Amniotic epithelial cell (primary cell): ENCODE measurements at regions not wholly inside any gene's neighbourhood (a gene's known extent, or its start where the extent isn't known, plus 50 kb on each side); places are given as distances from the start of the nearest gene placed in this dataset.
A peak's percentile ranks its signal among the peaks of the same experiment; 100 is the strongest.

Experiments used
- DNase-seq: peaks from one replicate; pipeline ENCODE4 v3.0.0-alpha.2; 2010; ENCODE audit warnings: low read depth

- DNase-seq = no peak
These were observed 153.4 kb upstream of the CAMK1G start for GRCh38 chr1:209430107-209430506.

GRCh38 chr1:209430821-209431259 is 152.7 kb upstream of the CAMK1G start:
- DNase-seq = no peak

GRCh38 chr1:209431402-209431801 is 152.1 kb upstream of the CAMK1G start:
- no peak for DNase-seq

- DNase-seq = no peak
These were observed 151.6 kb upstream of the CAMK1G start for GRCh38 chr1:209431813-209432442.

- DNase-seq = no peak
These were observed 151.1 kb upstream of the CAMK1G start for GRCh38 chr1:209432443-209432825.

- DNase-seq = peak; percentile 71
These were observed 149.9 kb upstream of the CAMK1G start for GRCh38 chr1:209433649-209434031.

GRCh38 chr1:209434066-209434465 is 149.4 kb upstream of the CAMK1G start:
- peak; percentile 78 for DNase-seq

GRCh38 chr1:209434631-209435217 is 148.8 kb upstream of the CAMK1G start:
- no peak for DNase-seq

- peak; percentile 73 for DNase-seq
These were observed 147.6 kb upstream of the CAMK1G start for GRCh38 chr1:209435654-209436566.

GRCh38 chr1:209439828-209440227 is 143.7 kb upstream of the CAMK1G start:
- no peak for DNase-seq

- no peak for DNase-seq
These were observed 140.1 kb upstream of the CAMK1G start for GRCh38 chr1:209443361-209443931.

- peak; percentile 27 for DNase-seq
These were observed 139.4 kb upstream of the CAMK1G start for GRCh38 chr1:209443975-209444651.

GRCh38 chr1:209444961-209445360 is 138.6 kb upstream of the CAMK1G start:
- no peak for DNase-seq

- DNase-seq = no peak
These were observed 137.9 kb upstream of the CAMK1G start for GRCh38 chr1:209445576-209445975.

GRCh38 chr1:209446356-209446755 is 137.2 kb upstream of the CAMK1G start:
- DNase-seq = no peak

- no peak for DNase-seq
These were observed 129.0 kb upstream of the CAMK1G start for GRCh38 chr1:209454340-209454994.

GRCh38 chr1:209455145-209455544 is 128.4 kb upstream of the CAMK1G start:
- peak; percentile 16 for DNase-seq

GRCh38 chr1:209455661-209456358 is 127.7 kb upstream of the CAMK1G start:
- DNase-seq = no peak

- DNase-seq = peak; percentile 28
These were observed 126.6 kb upstream of the CAMK1G start for GRCh38 chr1:209456878-209457277.

GRCh38 chr1:209457401-209458125 is 126.0 kb upstream of the CAMK1G start:
- no peak for DNase-seq
